GM11168 (cell line): ENCODE measurements at regions not wholly inside any gene's neighbourhood (a gene's known extent, or its start where the extent isn't known, plus 50 kb on each side); places are given as distances from the start of the nearest gene placed in this dataset.

Experiments used
- in situ Hi-C: fragments of 300-500 bp; cut with MboI; formaldehyde crosslinking; loops from one replicate; pipeline ENCODE4 v1.12.0; 2022; ENCODE audit warnings: low sequenced_read_pairs; ENCODE audit not compliant: unreplicated experiment

DNA sequence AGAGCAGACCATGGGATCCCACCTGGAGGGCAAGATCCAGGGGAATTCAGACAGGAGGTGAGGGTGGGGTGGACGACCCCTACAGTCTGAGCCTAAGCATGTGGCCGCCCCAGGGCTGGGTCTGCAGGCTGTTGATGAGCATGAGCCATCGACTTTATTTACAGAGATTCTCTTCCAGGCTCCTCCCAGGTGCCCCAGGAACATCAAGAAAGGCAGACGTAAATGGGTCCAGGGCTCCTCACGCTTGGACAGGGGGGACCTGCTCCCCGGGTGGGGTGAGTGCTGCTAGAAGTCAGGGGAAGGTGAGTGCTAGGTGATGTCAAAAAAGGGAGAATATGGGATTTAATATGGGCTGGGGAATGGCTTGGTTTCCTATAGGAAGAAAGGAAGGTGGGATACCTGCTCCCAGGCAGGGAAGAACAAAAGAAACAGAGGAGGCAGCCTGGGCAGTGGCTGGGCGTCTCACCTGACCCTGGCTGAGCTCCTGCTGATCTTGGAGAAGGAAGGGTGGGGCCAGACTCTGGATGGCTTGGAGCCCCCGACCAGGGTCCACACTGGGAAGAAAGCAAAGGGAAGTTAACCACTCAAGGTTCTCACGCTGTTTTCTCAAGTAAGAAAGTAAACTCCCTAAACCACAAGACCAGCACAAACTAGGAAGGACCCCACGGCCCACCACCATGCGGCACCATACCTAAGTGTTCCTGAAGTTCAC is 162.1 kb upstream of the SHH start:
- in situ Hi-C loops, result no loop called here

DNA sequence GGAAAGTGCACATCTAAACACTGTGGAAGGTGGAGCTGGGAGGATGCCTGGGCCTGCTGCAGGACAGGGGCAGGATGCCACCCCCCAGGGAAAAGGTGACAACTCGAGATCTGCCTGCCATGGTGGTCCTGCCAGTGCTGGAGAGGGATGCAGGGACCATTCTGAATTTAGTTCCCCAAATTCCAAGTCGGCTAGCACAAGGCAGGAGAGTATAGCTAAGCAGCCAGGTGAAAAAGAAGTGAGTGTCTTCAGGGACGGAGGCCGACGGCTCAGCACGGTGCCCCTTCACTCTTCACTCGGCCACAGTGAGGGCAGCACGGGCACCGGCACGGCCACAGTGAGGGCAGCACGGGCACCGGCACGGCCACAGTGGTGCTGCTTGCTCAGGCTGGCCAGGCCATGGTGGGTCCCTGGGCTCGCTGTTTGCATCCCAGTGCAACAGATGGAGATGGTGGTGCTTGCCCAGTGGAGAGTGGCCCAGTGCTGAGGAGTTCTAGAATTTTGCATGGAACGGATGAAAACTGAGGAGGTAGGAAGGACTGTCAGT is 161.3 kb upstream of the SHH start:
- in situ Hi-C loops, result no loop called here

DNA sequence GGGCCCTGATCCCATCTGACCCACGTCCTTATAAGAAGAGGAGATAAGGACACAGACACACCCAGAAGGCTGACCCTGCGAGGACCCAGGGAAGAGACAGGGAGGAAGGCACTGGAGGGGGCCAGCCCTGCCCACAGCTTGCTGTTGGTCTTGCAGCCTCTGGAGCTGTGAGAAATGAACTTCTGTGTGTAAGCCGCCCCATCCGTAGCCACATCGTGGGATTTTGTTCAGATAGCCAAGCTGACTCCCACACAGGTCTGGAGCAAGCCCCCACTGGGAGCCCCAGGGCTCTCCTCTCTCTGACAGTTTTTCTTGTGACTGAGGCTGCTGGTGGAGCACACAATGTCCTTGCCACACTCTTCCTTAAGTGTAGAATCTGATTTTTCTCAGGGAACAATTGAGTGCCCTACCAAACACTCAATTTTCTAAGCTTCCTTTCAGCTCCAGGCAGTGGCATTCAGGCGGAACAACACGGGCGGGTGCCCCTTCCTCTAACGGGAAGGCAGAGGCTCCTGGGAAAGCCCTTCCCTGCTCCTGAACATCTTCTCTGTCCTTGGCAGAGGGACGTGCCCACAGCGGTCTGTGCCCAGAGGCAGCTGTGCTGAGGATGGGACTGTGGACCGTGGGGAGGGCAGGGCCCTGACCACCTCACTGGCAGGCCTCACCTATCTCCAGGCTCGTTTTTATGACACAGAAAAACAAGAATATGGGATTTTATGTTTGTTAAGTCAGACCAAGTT is 160.6 kb upstream of the SHH start:
- in situ Hi-C loops, result no loop called here

GRCh38 chr7:155972247-155972646 is 160.0 kb upstream of the SHH start:
- in situ Hi-C loops, result no loop called here

DNA sequence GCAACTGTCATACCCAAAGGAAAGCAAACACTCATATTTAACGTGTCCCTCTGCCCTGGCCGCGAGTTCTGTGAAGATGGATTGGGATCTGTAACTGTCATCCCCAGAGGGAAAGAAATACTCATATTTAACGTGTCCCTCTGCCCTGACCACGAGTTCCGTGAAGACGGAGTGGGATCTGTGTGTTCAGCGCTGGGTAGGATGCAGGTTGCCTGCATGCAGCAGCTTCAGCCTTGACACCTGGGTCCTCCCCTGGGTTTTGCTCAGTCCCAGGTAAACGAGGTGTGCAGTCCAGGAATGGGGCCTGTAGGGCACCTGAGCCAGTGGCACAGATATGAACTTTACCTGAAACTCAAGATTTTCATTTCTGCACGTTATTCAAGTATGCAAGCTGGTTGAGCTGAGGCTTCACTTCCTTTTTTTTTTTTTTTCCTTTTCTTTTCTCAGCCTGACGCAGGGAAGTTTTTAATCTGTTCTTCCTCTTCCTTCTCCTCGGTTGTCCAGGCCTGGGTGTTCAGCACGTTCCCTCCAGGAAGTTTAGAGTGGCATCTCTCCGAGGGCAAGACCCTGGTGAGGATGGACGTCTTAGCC is 159.0 kb upstream of the SHH start:
- in situ Hi-C loops, result no loop called here

GRCh38 chr7:155969192-155969929 is 157.1 kb upstream of the SHH start:
- in situ Hi-C loops, result no loop called here

- in situ Hi-C loops, result no loop called here
Observed at GRCh38 chr7:155965010-155965409, 152.7 kb upstream of the SHH start.

DNA sequence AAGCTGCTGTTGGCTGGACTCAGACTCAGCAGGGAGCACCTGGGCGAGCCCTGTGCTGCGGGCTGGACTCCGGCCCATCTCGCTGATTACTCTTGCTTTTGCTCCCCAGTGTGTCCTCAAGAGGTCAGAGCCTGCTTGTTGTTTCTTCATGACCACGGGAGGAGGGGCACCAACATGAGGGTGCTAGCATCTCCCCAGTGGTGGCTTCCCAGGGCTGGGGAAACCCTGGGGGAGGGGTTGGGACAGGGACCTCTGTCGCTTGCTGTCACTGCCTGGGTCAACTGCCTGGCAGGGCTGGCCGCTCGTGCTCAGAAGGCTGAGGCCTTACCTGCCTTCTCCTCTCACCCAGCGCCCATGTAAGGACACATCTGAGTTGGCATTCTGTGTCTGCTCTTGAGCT is 152.3 kb upstream of the SHH start:
- in situ Hi-C loops, result no loop called here

DNA sequence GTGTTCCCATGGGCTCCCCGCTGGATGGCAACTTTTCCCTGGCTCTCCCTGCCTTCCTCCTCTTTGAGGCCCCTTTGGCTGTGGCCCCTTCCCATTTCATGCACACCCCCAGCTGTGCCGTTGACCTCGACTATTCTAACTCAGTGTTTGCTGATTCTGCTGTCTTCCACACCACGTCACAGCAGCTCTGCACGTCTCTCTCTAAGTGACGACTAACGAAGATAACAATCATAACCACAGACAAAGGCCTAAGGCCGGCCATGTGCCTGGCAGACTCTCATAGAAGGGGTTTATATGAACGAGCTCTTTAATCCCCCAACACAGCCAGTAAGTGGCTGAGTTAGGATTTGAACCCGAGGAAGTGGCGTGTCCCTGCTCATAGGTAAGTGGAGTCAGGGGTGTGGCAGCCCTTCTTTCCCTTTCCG is 151.5 kb upstream of the SHH start:
- in situ Hi-C loops, result no loop called here

GRCh38 chr7:155963356-155963755 is 151.1 kb upstream of the SHH start:
- in situ Hi-C loops, result no loop called here

- in situ Hi-C loops, result no loop called here
Observed at GRCh38 chr7:155962968-155963300, 150.7 kb upstream of the SHH start.

DNA sequence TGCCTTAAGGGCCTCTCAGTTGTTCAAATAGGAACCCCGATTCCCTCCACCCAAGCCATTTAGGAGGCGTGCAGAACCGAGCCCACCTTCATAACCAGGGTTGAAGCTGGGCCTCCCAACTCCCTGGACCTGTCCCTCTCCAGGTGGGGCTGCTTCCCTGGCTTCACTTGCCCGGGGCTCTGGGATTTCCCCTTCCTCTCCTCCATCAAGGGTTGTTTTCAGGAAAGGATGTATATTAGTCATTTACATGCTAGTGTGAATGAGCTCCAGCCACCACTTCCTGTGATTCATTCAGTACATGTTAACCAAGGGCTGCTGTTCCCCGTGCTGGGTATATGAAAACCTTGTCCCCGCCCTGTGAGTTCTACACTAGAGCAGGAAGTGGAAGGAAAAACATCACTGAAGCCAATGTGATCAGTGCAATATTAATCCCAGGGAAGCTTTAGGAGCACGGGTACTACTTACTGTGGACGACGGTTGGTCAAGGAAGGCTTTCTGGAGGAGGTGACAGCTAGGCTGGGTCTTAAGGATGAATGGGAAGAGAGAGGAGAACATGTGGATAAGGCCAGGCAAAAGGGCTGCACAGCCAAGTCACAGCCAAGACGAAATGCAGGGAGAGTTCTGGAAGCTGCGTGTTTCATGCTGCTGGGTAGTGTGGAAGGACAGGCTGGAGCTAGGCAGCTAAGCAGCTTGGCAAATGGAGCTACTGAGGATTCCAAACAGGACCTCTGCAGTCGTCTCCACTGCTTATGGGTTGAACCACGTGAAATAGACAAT is 150.1 kb upstream of the SHH start:
- in situ Hi-C loops, result no loop called here

- in situ Hi-C loops, result no loop called here
Observed at GRCh38 chr7:155961241-155962190, 149.3 kb upstream of the SHH start.

DNA sequence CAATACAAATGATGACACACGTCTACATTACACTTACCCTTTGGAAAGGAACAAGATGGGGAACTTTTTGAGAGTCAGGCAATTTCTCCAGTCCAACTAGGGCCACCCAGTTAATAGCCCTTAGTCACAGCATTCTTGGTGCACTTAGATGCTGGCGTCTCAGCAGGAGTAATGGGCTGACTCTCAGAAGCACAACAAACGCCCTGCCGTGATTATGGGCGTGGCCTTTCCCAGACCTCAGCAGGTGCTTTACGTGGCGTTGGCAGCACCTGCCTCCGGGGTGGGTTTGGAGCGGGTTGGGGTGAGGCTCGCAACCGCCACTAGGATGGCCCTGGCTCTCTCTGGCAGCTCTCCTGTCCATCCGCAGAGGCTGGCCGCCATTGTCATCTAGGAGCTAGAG is 147.6 kb upstream of the SHH start:
- in situ Hi-C loops, result no loop called here

- in situ Hi-C loops, result no loop called here
Observed at GRCh38 chr7:155956977-155957376, 144.7 kb upstream of the SHH start.

GRCh38 chr7:155955367-155955635 is 143.0 kb upstream of the SHH start:
- in situ Hi-C loops, result no loop called here

DNA sequence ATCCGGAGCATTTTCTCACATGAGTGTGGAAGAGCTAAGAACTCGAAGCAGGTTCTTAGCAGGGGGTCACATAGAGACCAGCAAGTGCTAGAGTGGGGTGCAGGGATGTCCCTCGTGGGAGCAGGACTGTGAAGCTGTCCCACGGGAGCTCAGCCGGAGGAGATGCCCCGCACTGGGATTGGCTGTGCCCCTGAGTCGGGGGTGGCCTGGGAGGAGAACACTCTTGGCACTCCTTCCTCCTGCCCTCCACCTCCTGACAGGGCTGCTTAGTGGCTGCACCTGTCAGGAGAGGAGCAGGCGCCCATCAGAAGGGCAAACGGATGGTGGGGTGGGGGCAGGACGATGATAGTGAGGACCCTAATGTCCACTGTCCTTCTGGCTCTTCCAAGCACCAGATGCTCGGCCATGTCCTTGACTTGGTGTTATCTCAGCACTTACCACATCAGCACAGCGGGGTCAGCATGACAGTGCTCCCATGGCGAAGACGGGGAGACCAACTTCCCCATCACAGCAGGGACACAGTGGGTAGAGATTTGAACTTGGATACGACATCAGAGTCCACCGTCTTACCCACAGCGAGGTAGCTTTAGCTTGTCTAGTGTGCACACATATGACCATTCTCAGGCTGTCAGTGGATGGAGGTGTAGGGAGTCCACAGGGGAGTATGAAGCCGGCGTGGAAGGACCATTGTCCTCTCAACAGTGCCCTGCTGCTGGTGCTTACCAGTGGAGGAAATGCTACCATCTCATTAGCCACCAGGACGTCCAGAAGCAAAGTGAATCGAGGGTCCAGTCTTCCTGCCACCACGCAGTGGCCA is 142.5 kb upstream of the SHH start:
- in situ Hi-C loops, result no loop called here

GRCh38 chr7:155953781-155954549 is 141.7 kb upstream of the SHH start:
- in situ Hi-C loops, result no loop called here
